T-helper 2 cell treated with Interferon-gamma antibody and Interleukin-4, amounts not matched to agents 100 ng/mL and 5 ng/mL, for 36 hours (primary cell): ENCODE measurements at regions not wholly inside any gene's neighbourhood (a gene's known extent, or its start where the extent isn't known, plus 50 kb on each side); places are given as distances from the start of the nearest gene placed in this dataset.
"Not testable (repeated sequence)": the region's sequence is repeated elsewhere in the genome, so short reads cannot be mapped to it uniquely, and the experiment has no call there.

Source experiments
- intact Hi-C: fragments of 100-400 bp; cut with micrococcal nuclease; formaldehyde crosslinking; loops from one replicate; pipeline ENCODE4 v1.15.1; 2023

DNA sequence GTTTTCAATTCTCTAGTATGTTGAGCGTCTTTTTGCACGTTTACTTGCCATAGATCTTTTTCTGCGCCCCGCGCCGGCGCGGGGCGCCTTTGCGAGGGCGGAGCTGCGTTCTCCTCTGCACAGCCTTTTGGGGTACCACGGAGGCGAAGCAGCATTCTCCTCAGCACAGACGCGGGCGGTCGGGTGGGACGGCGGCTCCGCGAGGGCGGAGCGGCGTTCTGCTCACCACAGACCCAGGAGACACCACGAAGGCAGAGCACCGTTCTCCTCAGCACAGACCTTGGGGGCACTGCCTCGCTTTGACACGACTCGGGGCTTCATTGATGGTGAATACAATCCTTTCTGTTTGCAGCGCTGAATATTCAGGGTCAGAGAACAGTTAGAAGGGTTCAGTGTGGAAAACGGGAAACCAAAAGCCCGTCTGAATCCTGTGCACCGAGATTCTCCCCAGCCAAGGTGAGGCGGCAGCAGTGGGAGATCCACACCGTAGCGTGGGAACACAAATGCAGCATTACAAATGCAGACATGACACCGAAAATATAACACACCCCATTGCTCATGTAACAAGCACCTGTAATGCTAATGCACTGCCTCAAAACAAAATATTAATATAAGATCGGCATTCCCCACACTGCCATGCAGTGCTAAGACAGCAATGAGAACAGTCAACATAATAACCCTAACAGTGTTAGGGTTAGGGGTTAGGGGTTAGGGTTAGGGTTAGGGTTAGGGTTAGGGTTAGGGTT, 190.7 kb upstream of the VIPR2 start:
- intact Hi-C loops, result not testable (repeated sequence)

DNA sequence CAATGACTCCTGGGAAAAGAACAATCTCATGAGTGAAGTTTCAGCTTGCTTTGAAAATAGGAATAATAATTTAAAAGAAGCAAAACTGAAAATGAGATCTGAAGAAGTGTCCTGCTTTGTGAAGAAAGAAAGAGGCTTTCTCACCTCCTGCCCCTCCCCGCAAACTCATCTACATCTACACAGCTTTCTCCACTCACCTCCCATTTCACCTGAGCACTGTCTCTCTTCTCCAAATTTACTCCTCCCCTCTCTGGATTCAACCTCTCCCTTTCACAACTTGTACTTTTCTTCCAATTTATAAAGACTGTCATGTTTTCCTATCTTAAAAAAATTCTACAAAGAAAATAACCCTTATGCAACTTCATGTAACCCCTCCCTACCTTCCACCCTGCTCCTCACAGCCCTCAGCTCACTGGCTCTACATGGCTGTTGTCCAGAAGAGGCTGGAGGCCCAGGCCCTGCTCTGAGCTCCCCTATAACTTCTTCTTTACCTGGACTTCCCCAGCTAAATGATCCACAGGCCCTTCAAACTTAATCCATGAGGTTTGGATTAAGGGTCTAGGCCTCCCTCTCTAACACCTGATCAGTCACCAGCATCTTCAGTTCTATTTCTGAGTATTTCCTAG, 188.3 kb upstream of the VIPR2 start:
- intact Hi-C loops, result not testable (repeated sequence)

DNA sequence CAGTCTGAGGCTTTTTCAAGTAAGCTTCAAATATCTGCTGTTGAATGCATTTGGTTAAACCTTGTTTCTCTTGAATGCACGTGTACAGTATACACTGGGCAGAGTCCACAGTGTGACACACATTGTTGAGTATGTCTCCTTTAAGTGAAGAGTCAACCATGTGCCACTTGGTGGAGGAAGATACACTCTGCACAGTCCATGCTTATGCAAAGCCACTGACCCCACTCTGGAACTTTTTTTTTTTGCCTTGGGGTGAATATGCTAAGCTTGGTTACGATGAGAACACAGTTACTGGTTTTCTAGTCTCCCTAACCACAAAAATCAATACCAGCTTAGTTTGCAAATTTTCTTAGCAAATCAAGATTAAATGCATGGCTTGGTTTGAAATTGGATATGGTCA, 186.8 kb upstream of the VIPR2 start:
- intact Hi-C loops, result no loop called here

DNA sequence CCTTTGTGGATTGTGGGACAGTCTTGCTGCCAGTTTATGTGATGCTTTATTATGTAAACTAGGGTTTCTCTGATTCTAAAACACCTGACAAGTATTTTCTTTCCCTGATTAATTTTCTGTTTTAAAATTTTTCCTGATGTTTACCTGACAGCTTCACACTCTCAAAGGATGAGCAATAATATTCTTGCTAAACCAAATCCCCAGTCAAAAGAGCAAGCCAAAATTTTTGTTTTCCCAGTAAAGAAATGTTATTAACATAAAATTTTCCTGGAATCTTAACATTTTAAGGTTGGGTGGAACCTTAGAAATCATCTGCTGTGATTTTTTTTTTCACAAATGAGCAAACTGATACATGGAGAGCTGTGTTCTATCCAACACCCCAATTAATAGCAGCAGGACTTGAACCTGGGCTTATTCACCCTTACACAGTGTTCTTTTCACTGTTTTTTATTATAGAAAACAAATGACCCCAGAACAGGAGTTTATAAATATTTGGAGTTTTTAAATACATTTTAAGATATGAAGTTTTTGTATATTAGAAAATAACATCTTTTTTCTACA, 185.2 kb upstream of the VIPR2 start:
- intact Hi-C loops, result no loop called here

DNA sequence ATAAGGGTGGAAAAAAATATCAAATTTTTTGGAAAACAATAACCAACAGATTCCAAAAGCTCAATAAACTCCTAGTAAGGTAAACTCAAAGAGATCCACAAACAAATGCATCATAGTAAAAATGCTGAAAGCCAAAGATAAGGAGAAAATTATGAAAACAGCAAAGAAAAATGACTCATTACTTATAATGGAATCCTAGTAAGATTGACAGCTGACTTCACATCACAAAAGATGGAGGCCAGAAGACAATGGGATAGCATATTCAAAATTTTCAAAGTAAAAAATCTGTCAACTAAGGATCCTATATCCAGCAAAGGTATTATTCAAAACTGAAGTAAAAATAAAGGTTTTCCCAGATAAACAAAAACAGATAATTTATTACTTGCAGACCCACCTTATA, 183.4 kb upstream of the VIPR2 start:
- intact Hi-C loops, result no loop called here

DNA sequence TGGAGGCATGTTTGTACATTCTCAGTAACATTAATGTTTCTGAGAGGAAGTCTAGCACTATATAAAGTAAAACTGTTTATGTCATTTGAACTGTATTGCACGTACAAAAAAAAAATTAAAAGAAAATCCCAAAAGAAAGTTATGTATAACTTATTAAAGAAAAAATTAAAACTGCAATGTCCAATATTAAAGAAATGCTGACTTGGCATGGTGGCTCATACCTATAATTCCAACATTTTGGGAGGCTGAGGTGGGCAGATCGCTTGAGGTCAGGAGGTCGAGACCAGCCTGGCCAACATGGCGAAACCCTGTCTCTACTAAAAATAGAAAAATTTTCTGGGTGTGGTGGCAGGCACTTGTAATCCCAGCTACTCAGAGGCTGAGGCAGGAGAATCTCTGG, 178.7 kb upstream of the VIPR2 start:
- intact Hi-C loops, result no loop called here

DNA sequence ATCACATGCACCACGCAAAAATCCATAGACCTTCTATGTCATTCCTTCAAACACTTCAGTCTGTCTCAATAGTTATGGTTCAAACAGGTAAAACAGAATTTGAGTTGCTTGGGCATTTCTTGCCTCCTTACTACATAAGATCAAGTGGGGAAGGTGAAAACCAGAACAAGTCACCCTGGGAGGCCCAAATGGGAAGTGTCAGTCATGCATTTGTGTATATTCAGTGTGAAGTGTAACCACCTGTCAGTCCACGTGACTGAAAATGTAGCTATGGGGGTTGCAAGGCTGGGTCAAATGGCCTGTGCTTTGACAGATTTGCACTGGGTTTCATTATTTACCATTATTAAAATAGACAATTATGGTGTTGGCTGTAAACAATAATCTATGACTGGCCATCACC, 176.6 kb upstream of the VIPR2 start:
- intact Hi-C loops, result no loop called here

DNA sequence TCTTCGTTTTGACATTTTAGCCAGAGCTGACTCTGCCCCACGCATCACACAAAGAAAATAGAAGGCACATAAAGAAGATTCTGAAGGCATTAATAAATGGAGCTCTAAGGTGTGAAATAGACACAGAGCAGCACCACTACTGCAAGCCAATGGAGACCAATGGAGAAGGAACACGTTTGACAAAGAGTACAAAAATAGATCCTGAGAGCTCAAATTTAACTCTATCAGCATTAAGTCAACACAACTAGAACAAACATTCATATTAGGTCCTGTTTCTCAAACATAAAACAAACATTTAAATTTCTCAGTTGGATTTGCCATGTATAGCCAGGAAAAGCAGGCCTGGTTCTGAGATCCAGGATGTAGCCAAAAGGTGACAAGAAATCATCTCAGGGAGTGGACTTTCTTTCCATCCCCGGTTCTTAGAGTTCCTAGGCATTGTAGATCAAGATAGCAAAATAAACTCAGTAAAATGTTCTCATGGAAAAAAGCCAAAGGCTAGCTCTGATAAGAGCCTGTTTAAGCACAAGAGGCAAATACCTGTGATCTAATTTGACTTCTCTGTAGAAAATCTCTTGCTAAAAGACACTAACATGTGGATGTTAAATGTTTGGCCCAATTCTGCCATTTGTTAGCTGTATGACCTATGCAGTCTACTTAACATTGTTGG, 174.2 kb upstream of the VIPR2 start:
- intact Hi-C loops, result no loop called here

DNA sequence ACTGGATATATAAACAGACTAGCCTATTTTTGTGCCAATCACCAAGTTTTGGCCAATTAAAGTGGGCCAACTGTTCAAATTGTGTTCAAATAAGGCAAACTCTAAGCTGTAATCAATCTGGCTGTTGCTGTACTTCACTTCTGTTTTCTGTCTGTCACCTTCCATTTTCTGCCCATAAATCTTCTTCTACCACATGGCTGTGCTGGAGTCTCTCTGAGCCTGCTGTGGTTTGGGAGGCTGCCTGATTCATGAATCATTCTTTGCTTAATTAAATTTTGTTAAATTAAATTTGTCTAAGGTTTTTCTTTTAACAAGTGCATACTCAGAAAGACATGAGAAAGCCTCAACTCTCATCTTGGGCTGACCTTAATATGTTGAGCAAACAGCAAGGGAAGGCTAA, 172.6 kb upstream of the VIPR2 start:
- intact Hi-C loops, result no loop called here

DNA sequence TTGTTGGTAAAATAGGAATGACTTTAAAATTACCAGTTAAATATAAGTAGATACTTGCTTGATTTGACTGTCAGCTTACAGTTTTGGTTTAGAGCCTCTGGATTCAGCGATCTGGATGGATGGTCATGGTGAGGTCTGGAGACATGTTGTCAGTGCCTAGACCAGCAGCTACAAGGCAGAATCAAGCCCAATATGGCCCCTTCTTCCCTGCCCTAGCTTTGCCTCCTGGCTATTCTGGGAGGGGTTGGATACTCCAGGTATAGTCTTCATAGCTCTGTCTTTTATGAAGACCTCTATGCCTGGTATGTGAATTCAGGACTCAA, 166.5 kb upstream of the VIPR2 start:
- intact Hi-C loops, result no loop called here

DNA sequence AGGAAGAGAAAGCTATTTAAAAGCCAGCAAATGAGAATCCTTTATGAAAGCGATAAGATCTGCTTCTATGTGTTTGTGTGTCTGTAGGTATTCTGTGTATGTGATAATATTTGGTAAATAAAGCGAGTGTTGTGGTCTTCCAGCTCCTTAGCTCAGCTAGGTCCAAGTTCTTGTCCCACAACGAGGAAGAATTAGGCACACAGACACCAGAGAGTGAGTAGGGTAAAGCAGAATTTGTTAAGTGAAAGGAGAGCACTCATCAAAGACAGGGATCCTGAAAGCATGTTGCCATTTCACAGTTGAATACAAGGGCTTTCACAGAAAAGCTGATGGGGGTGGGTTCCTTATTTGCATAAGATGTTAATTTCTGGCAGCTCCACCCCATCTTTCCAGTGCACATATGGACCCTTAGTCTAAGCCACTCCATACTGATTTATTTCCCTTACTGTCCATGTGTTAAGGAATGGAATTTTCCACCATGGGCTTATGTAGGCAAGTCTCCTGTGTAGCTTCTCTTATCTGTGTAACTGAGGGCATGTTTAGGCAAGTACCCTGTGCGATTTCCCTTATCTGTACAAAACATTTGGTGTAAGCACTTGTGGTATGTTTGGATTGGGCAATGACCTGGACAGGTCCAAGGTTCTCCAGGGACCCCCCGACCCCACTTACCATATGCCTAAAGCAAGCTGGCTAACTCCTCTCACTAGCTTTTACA, 165.9 kb upstream of the VIPR2 start:
- intact Hi-C loops, result no loop called here

DNA sequence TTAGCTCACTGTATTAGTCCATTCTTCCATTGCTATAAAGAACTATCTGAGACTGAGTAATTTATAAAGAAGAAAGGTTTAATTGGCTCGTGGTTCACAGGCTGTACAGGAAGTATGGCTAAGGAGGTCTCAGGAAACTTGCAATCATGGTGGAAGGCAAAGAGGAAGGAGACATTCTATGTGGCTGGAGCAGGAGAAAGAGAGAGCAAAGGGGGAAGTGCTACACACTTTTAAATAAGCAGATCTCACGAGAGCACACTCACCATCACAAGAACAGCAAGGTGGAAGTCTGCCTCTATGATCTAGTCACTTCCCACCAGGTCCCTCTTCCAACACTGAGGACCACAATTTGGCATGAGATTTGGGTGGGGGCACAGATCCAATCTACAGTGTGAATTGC, 164.5 kb upstream of the VIPR2 start:
- intact Hi-C loops, result not testable (repeated sequence)

DNA sequence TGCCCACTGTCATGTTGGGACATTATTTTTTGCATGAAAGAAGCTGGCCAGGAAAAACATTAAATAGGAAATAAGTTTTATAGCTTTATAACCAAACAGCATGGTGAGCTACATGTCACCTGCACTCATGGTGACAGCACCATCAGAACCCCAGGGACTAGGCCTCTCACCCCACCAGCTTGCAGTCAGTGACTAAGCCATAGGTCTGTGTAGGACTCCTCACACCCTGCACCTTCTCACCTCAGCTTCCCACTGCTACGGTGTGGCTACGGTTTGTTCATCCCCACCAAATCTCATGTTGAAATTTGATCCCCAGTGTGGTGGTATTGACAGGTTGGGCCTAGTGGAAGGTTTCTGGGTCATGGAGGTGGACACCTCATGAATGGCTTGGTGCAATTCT, 161.3 kb upstream of the VIPR2 start:
- intact Hi-C loops, result no loop called here

DNA sequence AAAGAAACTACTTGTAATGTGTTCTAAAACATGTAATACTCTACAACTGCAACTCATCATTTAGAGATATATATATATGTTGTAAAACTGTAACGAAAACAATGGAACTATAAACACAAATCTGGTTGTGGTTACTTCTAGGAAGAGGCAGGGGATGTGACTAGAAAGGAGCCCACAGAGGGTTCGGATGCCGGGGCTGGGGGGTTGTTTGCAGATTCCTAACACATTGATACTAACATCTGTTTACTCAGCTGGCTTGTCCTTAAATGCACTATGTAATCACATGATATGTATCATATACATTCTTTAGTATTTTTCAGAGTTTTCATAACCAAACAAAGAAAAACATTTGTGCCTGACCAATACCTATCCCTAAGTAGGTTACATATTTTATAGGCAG, 160.5 kb upstream of the VIPR2 start:
- intact Hi-C loops, result not testable (repeated sequence)

DNA sequence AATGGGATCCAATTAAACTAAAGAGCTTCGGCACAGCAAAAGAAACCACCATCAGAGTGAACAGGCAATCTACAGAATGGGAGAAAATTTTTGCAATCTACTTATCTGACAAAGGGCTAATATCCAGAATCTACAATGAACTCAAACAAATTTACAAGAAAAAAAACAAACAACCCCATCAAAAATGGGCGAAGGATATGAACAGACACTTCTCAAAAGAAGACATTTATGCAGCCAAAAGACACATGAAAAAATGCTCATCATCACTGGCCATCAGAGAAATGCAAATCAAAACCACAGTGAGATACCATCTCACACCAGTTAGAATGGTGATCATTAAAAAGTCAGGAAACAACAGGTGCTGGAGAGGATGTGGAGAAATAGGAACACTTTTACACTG, 158.8 kb upstream of the VIPR2 start:
- intact Hi-C loops, result not testable (repeated sequence)

DNA sequence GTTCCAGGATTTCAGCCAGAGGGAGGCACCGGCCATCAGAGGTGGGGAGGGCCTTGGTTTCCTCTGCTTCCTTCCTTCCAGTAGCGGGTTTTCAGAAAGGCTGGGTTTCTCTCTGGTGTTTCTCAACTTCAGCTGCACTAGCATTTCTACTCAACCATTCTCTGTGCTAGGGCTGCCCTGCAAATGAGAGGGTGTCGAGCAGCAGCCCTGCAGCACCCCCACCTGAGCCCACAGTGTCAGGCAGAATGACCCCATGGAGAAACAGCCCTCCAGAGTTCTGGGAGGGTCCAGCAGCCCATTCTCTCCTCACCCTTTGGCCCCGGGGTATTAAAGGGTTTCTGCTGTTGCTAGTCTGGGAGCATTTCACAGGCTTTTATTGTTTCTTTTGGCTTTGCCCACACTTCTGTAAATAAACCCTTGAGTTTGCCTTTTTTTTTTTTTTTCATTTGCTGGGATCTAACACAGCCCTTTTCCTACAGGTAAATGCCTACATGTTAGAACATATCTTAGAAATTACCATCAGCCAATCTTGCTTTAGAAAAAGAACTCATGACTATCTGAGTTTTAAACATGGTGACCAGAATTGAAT, 151.5 kb upstream of the VIPR2 start:
- intact Hi-C loops, result no loop called here

DNA sequence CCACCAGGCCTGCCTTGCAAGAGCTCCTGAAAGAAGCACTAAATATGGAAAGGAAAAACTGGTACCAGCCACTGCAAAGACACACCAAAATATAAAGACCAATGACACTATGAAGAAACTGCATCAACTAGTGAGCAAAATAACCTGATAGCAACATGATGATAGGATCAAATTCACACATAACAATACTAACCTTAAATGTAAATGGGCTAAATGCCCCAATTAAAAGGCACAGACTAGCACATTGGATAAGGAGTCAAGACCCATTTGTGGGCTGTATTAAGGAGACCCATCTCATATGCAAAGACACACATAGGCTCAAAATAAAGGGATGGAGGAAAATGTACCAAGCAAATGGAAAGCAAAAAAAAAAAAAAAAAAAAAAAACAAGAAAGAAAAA, 141.8 kb upstream of the VIPR2 start:
- intact Hi-C loops, result not testable (repeated sequence)

DNA sequence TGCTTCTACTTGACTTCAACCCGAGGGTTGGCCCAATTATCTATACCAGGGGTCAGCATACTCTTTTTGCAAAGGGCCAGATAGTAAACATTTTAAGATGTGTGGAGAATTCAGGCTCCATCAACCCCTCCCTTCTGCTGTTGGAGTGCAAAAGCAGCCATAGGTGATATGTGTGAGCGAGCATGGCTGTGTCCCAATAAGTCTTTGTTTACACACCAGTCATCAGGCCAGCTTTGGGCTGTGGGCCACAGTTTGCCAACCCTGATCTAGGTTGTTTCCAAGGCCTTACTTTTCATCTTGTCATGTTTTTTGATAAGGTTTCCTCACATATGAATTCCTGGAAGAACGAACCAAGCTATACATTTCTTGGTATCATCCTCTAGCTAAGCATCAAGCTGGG, 136.9 kb upstream of the VIPR2 start:
- intact Hi-C loops, result no loop called here

DNA sequence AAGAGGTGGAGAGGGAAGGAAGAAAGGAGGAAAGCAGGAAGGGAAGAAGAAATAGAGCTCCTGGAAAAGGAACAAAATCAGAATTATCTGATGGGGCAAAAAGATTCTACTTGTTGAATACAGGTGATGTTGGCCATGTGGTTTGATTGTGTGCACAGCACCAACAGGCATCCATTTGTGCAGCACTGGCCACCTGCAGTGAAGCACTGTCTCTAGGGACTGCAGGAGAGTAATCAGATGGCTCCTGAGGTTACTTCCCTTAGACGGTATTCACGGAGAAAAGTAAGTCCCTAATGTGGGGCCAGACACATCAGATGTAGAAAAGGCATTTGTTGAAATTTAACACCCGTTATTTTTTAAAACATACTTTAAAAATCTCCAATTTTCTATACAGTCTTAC, 135.3 kb upstream of the VIPR2 start:
- intact Hi-C loops, result no loop called here

DNA sequence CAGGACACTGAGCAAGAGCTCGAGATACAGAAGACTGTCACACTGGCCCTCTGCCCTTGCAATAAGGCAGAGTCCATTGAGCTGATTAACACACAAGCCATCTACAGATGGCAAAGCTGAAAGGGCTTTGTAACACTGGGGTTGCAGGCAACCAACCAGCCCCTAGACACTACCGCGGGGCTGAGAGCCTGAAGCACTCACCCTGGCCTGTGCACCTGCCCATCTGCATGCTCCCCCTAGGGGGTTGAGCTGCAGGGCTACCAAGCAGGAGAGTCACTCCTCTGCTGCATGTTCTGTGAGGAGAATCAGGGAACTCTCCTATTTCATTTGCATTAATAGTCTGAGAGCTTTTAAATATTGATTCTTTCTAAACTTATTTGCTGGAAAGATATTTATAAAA, 128.1 kb upstream of the VIPR2 start:
- intact Hi-C loops, result no loop called here

DNA sequence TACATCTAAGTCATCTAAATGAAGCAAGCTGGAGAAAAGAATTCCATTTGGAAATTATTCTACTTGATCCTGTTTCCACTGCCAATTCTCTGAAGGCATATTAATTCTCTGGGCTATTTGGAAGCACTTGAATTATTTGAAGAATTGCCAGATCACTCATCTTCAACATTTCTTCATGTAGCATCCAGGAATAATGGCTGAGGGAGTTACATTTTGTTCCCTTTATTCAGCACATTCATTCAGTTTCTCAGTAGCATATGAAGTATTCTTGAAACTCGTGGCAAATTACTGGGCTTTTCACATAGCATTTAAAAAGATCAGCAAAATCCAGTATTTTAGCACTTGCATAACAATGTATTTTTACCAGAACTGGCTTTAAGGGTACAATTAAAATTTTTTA, 127.1 kb upstream of the VIPR2 start:
- intact Hi-C loops, result no loop called here

DNA sequence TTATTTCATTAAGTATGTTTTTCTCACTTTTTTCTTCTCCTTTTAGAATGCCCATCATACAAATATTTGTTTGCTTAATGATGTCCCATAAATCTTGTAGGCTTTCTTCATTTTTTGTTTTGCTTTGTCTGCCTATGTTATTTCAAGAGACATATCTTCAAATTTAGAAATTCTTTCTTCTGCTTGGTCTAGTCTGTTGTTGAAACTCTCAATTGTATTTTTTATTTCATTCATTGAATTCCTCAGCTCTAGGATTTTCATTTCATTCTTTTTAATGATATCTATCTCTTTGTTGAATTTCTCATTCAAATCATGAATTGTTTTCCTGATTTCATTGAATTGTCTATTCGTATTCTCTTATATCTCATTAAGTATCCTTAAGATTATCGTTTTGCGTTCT, 125.1 kb upstream of the VIPR2 start:
- intact Hi-C loops, result no loop called here
